HG02938 (cell line): ENCODE measurements at regions not wholly inside any gene's neighbourhood (a gene's known extent, or its start where the extent isn't known, plus 50 kb on each side); places are given as distances from the start of the nearest gene placed in this dataset.

Source experiments
- ATAC-seq: cut with Tn5 transposase; IDR thresholded peaks from one replicate; pipeline ENCODE4 v1.9.1; 2021; ENCODE audit warnings: mild to moderate bottlenecking, moderate library complexity; ENCODE audit not compliant: unreplicated experiment

DNA sequence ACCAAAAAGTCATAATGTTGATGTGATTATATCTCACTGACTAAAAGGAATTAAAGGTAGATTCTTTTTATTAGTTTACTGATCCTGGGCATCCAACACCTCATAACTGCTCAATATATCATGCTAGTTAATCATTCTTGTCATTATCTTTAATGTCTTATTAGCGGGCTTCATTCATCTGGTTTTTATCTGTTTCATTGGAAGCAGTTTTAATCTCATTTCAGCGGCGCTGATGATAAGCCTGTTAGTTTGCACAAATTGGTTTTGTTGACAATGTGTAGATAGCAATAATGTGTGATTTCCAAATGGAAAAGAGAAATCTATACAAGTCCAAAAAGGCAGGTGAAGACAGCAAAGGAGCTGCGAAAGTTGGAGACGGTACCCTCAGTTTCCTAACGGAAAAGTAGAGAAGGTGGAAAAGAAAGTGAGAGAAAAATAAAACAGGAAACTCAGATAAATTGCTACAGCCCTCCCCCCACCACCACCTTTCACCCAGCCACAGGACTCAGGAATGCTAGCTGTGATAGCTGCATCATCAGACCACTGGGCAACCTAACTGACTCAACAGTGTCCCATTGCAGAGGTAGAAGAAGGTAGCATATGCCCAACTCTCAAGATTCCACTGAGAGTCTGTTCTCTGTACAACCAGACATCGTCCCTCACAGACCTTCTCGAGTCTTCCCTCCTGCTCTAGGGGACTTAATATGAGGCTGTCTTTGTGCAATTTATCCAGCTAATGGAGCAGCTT lies 241.7 kb upstream of the CAMK1G start:
- ATAC-seq, result no peak

DNA sequence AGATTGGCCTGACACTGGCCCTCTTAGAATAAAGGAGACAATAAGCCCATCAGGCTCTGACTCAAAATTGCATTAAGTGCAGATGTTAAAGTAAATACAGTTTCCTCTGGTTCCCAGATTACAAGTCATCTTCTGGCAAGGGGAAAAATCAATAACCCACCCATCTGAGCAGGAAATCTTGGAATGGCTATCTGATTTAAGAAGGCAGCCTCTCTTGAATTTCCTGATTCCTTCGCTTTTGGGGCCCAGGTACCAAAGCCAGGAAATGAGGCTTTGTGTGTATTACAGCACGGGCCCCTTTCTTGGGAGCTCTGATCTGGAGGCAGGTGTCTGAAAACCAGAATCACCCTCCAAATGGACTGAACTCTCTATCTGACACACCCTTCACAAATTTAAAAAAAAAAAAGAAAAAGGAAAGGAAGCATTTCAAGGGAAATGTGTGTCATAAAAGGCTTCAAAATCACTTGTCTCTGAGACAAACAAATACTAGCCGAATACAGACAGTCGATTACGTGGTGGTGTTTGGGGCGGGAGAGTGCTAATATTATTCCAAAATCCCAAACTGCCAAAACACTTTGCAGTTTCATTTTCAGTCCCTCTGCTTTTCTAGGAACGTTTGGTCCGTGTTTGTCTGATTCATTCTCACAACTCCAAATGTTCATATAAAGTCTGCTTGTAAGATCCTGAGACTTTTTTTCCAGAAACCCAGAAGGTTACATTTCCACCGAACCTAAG lies 240.9 kb upstream of the CAMK1G start:
- no peak for ATAC-seq

DNA sequence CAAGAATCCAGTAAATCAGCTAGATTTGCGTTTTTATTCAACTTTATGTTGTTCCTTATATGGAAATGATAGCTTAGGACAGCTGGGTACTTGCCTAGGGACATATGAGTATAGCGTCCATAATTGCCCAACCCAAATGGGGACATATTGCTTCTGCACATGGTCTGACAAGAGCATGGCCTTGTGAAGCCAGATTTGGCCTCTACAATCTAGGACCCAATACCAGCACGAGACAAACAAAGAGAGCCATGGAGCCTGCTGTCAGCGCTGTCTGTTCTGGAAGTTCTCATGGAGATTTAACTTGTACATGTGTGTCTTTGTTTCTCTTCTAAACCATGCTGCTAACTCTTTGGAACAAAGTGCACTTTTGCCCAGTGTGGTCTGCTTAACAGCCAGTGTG lies 240.0 kb upstream of the CAMK1G start:
- ATAC-seq, result no peak

DNA sequence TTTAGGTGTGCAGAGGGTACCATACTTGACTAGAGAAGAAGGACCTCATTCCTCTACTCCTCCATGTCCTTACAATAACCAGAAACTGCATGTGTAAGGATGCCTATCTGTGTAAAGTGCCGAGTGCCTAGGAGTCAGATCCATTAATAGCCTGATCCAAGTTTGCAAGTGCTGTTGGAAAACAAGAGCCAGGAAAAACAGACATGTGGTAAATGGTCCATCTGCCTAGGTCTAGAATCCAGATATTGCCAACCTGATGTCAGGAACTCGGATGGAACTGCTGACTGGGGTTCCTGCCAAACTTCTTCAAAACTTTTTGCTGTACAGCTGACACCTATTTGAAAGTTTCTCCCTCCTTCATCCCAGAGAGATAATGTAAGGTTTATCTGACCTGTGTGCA lies 239.4 kb upstream of the CAMK1G start:
- ATAC-seq, result no peak

DNA sequence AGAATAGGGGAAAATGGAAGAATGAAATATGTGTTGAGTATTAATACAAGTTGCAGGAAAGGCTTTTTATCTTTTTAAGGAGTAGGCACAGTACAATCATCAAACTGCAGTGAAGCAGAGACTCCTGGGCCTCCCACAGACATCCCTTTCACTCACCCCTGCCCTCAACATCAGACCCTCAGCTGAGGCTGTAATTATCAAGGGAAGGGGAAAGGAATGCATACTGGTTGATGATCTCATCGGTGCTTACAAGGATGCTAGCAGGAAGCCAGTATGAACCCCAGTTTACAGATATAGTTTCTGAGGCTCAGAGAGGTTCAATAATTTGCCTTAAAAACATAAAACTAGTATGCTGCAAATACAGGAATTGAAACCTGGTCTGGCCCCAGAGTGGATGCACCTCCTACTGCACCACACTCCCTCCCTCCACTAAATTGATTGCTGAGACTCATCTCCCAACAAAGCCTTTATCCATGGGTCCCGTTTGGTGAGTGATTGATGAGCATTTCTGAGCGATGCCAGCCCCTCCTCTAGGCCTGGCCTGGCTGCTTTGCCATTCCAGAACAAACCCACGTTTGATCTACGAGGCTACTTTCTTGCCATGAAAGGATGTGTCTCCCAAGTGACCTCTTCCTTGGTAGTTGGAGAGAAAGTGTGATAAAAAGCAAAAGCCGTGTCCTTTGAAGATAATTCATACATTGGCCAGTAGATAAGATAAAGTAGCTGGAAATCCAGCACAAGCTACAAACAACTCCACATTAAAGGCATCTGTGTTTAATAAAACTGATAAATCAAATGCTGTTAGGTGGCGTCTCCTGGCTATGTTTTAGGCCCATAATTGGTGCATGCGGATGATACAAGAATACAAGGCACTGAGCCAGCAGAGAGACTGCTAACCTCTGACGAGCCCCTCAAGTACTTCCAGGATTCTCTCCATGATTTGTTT lies 233.9 kb upstream of the CAMK1G start:
- ATAC-seq, result no peak

DNA sequence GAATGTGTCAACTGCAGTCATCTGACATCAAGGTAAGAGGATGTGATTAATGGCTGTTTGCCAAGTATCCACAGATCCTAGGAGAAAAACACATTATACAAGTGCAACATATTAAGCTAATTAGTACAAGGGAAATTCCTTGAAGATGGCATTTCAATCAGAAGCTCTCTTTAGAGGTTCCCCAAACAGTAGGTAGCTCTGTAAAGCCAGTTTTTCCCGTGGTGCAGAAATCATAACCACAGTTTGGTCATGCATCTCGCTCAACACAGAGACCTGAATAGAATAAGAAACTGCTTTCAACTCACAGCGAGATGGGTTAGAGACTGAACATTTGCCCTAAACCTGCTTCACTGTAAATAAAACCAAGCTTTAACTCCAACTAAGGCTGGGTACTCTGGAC lies 230.5 kb upstream of the CAMK1G start:
- ATAC-seq, result no peak

DNA sequence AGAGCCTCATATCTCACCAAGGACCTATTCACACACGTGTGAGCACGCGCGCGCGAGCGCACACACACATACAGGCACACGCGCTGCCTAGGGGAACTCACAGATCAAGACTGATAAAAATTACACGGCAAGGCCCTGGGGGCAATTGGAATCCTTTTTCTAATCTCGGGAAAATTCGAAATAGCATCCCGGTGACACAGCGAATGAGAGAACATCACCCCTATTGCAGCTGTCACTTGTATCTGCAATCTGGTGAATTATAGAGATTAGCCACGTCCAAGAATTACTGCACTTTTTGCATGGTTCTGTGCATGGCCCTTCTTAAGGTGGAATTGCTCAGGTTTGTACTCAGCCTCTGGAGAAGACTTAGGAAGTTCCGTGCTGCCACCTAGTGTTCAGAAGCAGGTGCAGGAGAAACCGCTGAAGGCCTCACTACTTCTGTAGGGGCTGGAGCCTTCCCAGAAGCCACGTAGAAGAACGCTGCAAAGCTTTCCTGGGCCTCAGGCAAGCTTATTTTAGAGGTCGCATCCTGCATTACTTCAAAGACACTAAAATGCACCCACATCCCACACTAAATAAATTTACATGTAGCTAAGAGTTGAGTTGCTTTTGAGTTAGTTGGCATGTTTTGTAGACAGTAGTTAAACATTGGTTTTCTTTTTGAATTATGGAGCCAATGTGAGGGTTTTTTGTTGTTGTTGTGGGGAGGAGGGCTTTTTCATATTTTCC lies 229.2 kb upstream of the CAMK1G start:
- peak; percentile 79 for ATAC-seq

DNA sequence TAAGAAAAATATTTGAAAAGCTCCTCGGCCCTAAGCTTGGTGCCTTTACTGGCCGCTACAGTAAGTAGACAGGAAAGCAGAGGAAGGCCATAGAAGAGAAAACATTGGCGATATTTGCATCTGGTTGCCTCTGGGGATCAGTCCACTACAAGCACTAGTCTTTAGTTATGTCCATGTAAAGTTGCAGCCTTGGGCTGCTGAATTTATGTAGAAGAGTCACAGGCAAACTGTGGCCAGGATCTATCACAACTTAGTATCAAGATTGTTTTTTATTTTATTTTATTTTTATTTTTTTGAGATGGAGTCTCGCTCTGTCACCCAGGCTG lies 228.7 kb upstream of the CAMK1G start:
- ATAC-seq, result no peak

DNA sequence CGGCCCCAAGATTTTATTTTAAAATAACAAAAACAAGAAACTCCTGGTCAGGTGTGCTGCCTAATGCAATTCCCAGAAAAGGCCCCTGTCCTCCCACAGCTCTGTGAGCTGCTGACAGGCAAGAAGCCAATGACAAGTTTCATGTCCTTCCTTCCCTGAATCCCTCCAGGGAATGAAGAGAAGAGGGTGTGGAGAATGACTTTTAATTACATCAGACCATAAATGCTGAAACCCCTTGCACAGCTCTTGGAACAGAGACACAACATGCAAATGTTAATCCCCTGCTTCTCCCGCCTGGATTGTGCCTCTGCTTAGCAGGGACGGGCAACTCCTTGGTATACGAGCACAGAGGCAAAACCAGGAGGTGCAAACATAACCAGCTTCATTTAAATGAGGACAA lies 228.1 kb upstream of the CAMK1G start:
- no peak for ATAC-seq

DNA sequence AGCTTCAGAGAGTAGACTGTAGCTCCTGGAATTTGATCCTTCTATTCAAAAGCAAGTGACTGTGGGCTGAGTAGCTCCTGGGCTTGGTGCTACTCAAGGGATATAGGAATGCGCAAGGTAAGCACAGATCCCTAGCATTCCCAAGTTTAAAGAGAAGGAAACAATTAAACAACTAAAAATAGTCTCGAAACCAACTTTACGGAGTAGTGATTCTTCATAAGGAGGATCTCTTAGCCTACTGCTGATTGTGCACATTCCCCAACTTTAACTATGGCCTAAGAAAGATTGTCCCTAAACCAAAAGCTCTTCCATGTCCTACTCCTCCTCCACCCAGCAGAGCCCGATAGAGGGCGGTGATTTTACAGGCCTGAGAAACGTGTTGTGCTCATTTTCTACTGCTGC lies 226.5 kb upstream of the CAMK1G start:
- ATAC-seq, result no peak

DNA sequence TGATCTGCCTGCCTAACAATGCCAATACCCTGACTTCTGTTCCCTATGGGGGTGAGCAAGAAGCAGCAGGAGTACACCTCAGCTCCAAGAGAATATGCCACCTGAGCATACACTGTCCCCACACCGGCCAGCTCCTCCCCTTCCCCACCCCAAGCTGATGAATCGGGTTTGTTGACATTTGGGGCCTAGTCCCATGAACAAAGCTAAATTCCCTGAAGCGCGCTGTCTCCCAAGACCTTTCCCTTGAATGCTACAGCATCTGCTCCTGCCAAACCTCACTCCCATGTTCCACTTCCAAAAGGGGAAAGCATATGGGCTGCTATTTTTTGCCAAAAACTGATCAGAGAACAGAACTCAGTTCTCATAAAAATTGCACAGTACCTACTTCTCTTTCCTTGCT lies 220.4 kb upstream of the CAMK1G start:
- no peak for ATAC-seq

DNA sequence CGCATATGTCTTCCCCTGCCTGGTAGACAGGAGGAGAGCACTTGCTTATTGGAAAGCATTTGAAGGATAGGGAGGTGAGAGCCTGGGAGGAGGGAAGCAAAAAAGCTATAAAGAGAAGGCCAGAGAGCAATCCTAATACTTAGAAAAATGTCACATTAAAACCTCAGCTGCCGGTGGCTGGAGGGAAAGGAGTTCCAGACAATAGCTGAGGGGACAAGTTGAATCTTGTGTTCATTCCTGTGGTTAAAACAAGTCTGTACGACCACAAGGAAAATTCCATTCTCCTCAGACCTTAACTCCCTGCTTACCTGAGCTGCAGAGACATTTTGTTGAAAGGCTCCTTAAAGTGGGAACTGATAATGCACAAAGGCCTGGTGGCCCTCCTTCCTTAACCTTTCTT lies 218.8 kb upstream of the CAMK1G start:
- ATAC-seq, result no peak

DNA sequence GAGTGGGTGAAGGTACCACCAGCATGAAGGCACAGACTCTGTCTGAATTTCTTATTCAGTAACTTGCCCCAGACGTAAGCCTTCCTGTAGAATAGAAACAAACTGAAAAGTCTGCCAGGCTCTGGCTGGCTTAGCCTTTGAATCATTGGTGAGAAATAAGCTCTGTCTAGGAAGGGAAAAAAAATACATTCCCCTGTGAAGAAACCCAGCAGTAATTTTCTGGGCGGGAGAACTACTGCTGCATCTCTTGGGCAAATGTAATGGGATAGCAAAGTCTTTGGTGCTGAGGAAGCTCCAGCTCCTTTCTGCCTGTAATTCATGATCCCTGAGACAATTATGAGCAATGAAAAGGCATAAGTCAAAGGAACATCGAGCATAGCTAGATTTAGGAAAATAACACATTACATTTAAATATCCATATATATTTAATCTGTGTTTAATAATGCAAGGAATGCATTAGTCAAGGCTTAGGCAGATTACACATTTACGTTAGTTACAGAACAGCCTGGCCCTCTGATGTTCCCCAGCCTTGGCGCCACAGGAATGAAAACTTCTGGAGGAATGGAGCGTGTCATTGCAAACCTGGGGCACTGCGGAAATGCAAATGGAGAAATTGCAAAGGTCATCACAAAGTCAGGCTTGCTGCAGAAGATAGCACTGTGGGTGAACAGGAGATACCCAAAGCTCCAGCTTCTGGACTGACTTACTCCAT lies 216.3 kb upstream of the CAMK1G start:
- ATAC-seq, result no peak

DNA sequence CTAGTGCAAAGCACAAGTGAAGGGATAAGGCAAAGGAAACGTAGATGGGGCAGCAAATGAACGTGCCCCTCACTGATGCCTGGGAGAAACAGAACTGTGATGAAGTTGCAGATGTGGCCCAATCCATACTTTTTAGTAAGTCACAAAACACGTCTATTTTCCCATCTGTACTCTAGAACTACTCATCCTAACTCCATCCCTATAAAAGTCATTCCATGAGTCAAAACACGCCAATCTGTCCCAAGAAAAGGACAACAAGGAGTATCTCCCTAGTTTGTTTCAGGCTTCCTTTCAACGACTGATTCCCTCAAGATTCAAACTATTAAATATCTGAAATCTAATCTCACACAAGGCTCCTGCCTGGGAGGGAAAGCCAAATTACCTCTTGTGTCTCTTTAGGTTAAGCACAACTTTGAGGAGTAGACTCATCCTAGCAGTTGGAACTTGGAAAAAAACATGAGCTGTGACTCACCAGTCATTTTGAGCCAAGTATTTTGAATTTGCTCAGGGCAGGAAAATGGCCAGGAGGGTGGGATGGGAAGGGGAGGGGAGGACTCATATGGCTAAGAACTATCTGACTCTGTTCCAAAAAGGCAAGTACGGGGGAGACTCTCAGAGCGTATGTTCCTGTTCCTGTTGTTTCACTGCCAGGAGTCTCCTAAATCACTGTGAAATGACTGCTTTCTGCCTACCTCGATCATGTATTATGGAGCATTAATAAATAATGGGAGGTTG lies 214.5 kb upstream of the CAMK1G start:
- ATAC-seq, result no peak

DNA sequence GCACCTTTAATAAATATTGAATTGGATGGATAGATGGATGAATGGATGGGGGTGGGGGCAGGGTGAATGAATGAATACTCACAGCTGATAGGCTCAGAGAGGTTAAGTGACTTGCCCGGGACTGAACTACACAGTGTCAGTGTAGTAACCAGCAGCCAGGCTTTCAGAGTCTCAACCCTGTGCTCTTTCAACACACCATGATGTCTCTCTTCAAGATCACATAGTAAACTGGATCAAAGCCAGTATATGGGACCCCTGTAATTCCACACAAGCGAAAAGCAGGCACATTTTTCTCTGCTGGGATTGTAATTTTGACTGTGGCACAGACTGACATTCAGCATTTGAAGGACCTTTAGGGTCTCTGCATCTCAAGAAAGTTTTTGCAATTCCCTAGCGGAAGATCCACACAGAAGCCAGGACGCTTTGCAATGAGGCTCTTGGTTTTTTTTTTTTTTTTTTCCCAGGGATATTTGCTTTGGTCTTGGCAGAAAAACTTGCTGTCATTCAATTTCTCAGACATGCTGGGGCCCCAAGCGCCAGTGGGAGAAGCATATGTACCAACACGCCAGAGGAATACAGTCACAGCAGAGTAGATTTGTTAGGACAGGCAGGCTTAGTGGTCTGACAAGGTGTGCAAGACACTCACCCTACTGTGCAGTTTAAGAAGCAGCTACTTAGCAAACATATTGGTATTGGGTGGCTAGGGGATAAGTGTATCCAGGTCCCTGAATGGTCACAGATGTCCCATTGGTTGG lies 213.1 kb upstream of the CAMK1G start:
- no peak for ATAC-seq

DNA sequence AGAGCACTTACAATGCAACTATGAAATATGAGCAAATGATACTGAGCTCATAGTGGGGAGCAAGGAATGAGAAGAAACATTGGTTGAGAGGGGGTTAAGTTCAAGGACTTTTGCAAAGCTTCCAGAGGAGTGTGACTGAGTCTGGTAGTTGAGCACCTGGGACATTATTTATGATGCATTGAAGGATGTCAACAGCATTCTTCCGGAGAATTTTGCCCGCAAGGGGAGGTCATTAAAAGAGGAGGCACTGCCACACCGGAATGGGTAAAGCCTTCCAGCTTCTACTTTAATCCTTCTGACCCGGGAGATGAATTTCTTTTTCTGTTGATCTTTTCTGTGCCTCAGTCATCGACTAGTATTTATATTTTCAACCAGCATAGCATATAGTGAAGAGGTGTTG lies 208.4 kb upstream of the CAMK1G start:
- no peak for ATAC-seq

DNA sequence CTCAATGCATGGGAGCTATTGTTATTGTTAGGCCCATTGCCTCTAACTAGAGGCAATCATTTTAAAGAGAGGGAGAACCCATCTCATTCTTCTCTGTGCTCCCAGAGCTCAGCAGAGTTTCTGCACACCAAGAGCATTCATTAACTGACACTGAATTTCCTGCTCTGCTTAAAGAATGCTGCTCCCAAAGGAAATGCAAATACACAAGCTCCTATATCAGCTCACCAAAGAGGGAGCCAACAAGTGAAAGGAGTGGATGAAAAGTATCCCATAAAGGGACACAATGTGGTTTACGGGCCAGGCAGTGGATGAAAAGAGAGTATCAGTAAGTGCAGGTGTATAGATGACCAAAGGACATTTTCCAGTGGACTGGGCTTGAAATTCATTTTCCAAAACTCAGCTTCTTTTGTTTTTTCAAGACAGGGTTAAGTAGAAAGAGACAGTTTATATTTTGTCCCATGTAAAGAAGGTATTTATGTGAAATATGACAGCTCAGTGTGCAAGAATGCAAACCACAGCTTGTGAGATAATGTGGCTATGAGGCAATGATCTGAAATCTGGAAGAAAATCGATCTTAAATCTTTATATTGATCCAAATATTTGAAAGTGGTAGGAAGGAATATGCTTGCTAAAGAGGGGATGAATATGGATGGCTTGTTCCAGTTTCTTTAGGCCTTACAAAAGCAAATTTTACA lies 207.7 kb upstream of the CAMK1G start:
- no peak for ATAC-seq

DNA sequence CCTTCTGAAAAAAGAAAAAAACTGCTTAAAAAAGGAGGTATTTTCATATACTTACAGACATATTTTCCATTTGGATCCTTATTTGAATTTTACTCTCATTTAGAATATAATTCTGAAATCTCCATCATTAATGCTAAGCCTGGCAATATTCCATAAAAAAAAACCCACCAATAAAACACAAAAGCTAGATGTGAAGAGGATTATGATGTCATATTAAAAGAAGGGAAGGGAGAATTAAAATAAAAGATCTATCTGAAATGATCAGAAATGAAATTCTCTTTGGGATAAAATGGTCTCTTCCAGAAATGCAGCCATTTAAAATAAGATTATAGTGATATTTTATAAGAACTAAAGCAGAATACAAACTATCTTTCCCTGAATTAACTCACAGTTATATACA lies 206.7 kb upstream of the CAMK1G start:
- ATAC-seq, result no peak
